ENCODE measurements at regions not wholly inside any gene's neighbourhood (a gene's known extent, or its start where the extent isn't known, plus 50 kb on each side); places are given as distances from the start of the nearest gene placed in this dataset.

- TF ChIP-seq CTCF (IDR thresholded peaks at IDR 0.05 in 4 of 5, conservative IDR thresholded peaks at IDR 0.05 in 1 of 5), result no peak
- TF ChIP-seq POLR2A (IDR thresholded peaks at IDR 0.05), result no peak
These were observed 54.8 kb upstream of the SRD5A3 start for GRCh38 chr4:55291227-55291640.
